Smooth muscle cell (in vitro differentiated cells): ENCODE measurements at regions not wholly inside any gene's neighbourhood (a gene's known extent, or its start where the extent isn't known, plus 50 kb on each side); places are given as distances from the start of the nearest gene placed in this dataset.

Experiments used
- DNase-seq: peaks from one replicate; lab custom pipeline; 2025; ENCODE audit not compliant: unreplicated experiment; lab: John Stamatoyannopoulos, UW
- H2AFZ ChIP-seq: fragments of 200-600 bp; sonication (generic); 2 replicates; pipeline ENCODE4 v1.6.0; 2016; ENCODE audit warnings: antibody characterized with exemption, low read depth, mild to moderate bottlenecking
- H3F3A ChIP-seq: fragments of 200-600 bp; sonication (generic); 2 replicates; pipeline ENCODE4 v1.6.0; 2017; ENCODE audit warnings: antibody characterized with exemption, low read depth
- H3K27ac ChIP-seq: fragments of 200-600 bp; sonication (generic); 2 replicates; pipeline ENCODE4 v1.5.1; 2016; ENCODE audit warnings: low read depth, mild to moderate bottlenecking
- H3K27me3 ChIP-seq: fragments of 200-600 bp; sonication (generic); 2 replicates; pipeline ENCODE4 v1.6.1; 2016; ENCODE audit warnings: low read depth, mild to moderate bottlenecking
- H3K36me3 ChIP-seq: fragments of 200-600 bp; sonication (generic); 2 replicates; pipeline ENCODE4 v1.5.1; 2016; ENCODE audit warnings: low read depth
- H3K4me1 ChIP-seq: fragments of 200-600 bp; sonication (generic); 2 replicates; pipeline ENCODE4 v1.5.1; 2016; ENCODE audit warnings: low read depth
- H3K4me2 ChIP-seq: fragments of 200-600 bp; sonication (generic); 2 replicates; pipeline ENCODE4 v1.6.0; 2016; ENCODE audit warnings: mild to moderate bottlenecking
- H3K4me3 ChIP-seq: fragments of 200-600 bp; sonication (generic); 2 replicates; pipeline ENCODE4 v1.5.1; 2016; ENCODE audit warnings: mild to moderate bottlenecking
- H3K79me2 ChIP-seq: fragments of 200-600 bp; sonication (generic); 2 replicates; pipeline ENCODE4 v1.6.0; 2016; ENCODE audit warnings: low read depth, mild to moderate bottlenecking
- H3K9ac ChIP-seq: fragments of 200-600 bp; sonication (generic); 2 replicates; pipeline ENCODE4 v1.6.0; 2016; ENCODE audit warnings: low read depth
- H3K9me3 ChIP-seq: fragments of 200-600 bp; sonication (generic); replicated peaks from 2 replicates; pipeline ENCODE4 v1.5.1; 2016; ENCODE audit warnings: low read depth
- H4K20me1 ChIP-seq: fragments of 200-600 bp; sonication (generic); 2 replicates; pipeline ENCODE4 v1.6.0; 2016; ENCODE audit warnings: low read depth
- whole genome bisulfite sequencing: methylation state at CpG from one replicate; pipeline ENCODE4 v1.1.7; 2016; ENCODE audit warnings: low lambda C conversion rate; 5-methylcytosine and 5-hydroxymethylcytosine counted together
- TF ChIP-seq, protein P1 (sequence below): fragments of 200-600 bp; sonication (generic); IDR thresholded peaks from 2 replicates; pipeline ENCODE4 v1.5.1; 2017; ENCODE audit warnings: borderline replicate concordance, mild to moderate bottlenecking, antibody characterized with exemption; ENCODE audit not compliant: insufficient read depth, poor library complexity, severe bottlenecking

GRCh38 chr17:36768394-36768793 is 167.0 kb downstream of the MRM1 start:
- Histone ChIP-seq H3K79me2 (no peaks in the 10 kb centered on the region), H3F3A (no peaks in the 10 kb centered on the region), H2AFZ (no peak overlapping the region), H3K4me3 (no peak overlapping the region), H3K9me3 (no peaks in the 10 kb centered on the region), H3K9ac (no peak overlapping the region), H3K27me3 (peaks cover 33% of the 10 kb centered on the region), H3K36me3 (no peaks in the 10 kb centered on the region), H4K20me1 (no peaks in the 10 kb centered on the region), H3K4me1 (no peaks in the 10 kb centered on the region), H3K27ac (no peak overlapping the region), H3K4me2 (no peak overlapping the region)
- DNase-seq = no peak
- TF ChIP-seq, protein P1, sequence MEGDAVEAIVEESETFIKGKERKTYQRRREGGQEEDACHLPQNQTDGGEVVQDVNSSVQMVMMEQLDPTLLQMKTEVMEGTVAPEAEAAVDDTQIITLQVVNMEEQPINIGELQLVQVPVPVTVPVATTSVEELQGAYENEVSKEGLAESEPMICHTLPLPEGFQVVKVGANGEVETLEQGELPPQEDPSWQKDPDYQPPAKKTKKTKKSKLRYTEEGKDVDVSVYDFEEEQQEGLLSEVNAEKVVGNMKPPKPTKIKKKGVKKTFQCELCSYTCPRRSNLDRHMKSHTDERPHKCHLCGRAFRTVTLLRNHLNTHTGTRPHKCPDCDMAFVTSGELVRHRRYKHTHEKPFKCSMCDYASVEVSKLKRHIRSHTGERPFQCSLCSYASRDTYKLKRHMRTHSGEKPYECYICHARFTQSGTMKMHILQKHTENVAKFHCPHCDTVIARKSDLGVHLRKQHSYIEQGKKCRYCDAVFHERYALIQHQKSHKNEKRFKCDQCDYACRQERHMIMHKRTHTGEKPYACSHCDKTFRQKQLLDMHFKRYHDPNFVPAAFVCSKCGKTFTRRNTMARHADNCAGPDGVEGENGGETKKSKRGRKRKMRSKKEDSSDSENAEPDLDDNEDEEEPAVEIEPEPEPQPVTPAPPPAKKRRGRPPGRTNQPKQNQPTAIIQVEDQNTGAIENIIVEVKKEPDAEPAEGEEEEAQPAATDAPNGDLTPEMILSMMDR = no peak
- 69% methylated on average over 13 of the region's 13 CpGs for WGBS

- Histone ChIP-seq H4K20me1 (no peaks in the 10 kb centered on the region), H3K4me3 (no peak overlapping the region), H3K4me1 (no peaks in the 10 kb centered on the region), H3K27ac (no peak overlapping the region), H3K27me3 (peaks cover 52% of the 10 kb centered on the region), H3K9ac (no peak overlapping the region), H3F3A (no peaks in the 10 kb centered on the region), H3K36me3 (no peaks in the 10 kb centered on the region), H3K9me3 (no peaks in the 10 kb centered on the region), H2AFZ (no peak overlapping the region), H3K4me2 (no peak overlapping the region), H3K79me2 (no peaks in the 10 kb centered on the region)
- 30% methylated on average over 4 of the region's 4 CpGs for WGBS
- DNase-seq = no peak
- TF ChIP-seq, protein P1 = no peak
Measured at GRCh38 chr17:36773039-36773438, 164.2 kb upstream of the LHX1 start.

GRCh38 chr17:36777118-36777517 is 160.2 kb upstream of the LHX1 start:
- no peaks in the 10 kb centered on the region for H3K4me1 ChIP-seq
- H3K9ac ChIP-seq = no peak overlapping the region

GRCh38 chr17:36778448-36778847 is 158.8 kb upstream of the LHX1 start:
- no peaks in the 10 kb centered on the region for H3K4me1 ChIP-seq
- no peak overlapping the region for H2AFZ ChIP-seq
- H3K27ac ChIP-seq = no peak overlapping the region
- H3K4me3 ChIP-seq = no peak overlapping the region
- no peaks in the 10 kb centered on the region for H3K79me2 ChIP-seq
- no peak overlapping the region for H3K9ac ChIP-seq
- no peak for DNase-seq
- no peaks in the 10 kb centered on the region for H3F3A ChIP-seq
- WGBS = 78% methylated on average over 8 of the region's 8 CpGs
- TF ChIP-seq, protein P1 = no peak
- no peaks in the 10 kb centered on the region for H3K36me3 ChIP-seq
- no peak overlapping the region for H3K4me2 ChIP-seq
- no peaks in the 10 kb centered on the region for H3K9me3 ChIP-seq
- no peaks in the 10 kb centered on the region for H4K20me1 ChIP-seq
- peaks cover 35% of the 10 kb centered on the region for H3K27me3 ChIP-seq

More at GRCh38 chr17:36777118-36777517, 160.2 kb upstream of the LHX1 start:
- Histone ChIP-seq H4K20me1 (no peaks in the 10 kb centered on the region), H3K27me3 (peaks cover 45% of the 10 kb centered on the region), H3K36me3 (no peaks in the 10 kb centered on the region), H3K4me2 (no peak overlapping the region), H3K79me2 (no peaks in the 10 kb centered on the region), H3K27ac (no peak overlapping the region), H3K9me3 (no peaks in the 10 kb centered on the region), H3F3A (no peaks in the 10 kb centered on the region), H2AFZ (no peak overlapping the region), H3K4me3 (no peak overlapping the region)
- TF ChIP-seq, protein P1 = no peak
- no peak for DNase-seq
- WGBS = 54% methylated on average over 6 of the region's 6 CpGs
